Activated B cell treated with CpG ODN at 0.5 μM for 24 hours (primary cell): ENCODE measurements at regions not wholly inside any gene's neighbourhood (a gene's known extent, or its start where the extent isn't known, plus 50 kb on each side); places are given as distances from the start of the nearest gene placed in this dataset.

Experiments used
- ATAC-seq: fragments of 200-7000 bp; cut with Tn5 transposase; one replicate; pipeline ENCODE4 v1.10.0; 2021; ENCODE audit warnings: low read depth, mild to moderate bottlenecking, moderate library complexity
- CTCF ChIA-PET: fragments of 350-600 bp; sonication (Branson Sonifier 250); formaldehyde crosslinking; loops from one replicate; lab custom pipeline; 2021; ENCODE audit warnings: antibody characterized with exemption; lab: Charles Lee
- POLR2A ChIA-PET: fragments of 350-600 bp; sonication (Branson Sonifier 250); formaldehyde crosslinking; loops from one replicate; lab custom pipeline; 2021; ENCODE audit warnings: antibody characterized with exemption; lab: Charles Lee
- DNase-seq: peaks from one replicate; pipeline ENCODE4 v3.0.0; 2022
- H3K27ac Mint-ChIP-seq: one replicate; pipeline ENCODE4 v1.8.0; 2020; ENCODE audit warnings: mixed read lengths
- H3K27me3 Mint-ChIP-seq: one replicate; pipeline ENCODE4 v1.8.0; 2021; ENCODE audit warnings: mixed read lengths
- H3K36me3 Mint-ChIP-seq: one replicate; pipeline ENCODE4 v1.8.0; 2021; ENCODE audit warnings: low read depth, mixed read lengths
- H3K4me1 Mint-ChIP-seq: one replicate; pipeline ENCODE4 v1.8.0; 2021; ENCODE audit warnings: mixed read lengths
- H3K4me3 Mint-ChIP-seq: one replicate; pipeline ENCODE4 v1.8.0; 2020; ENCODE audit warnings: mild to moderate bottlenecking, mixed read lengths
- H3K9me3 Mint-ChIP-seq: one replicate; pipeline ENCODE4 v1.8.0; 2020; ENCODE audit warnings: mixed read lengths
- CTCF ChIP-seq: fragments of 200-600 bp; IDR thresholded peaks from one replicate; pipeline ENCODE4 v1.8.0; 2022; ENCODE audit warnings: antibody characterized with exemption, mild to moderate bottlenecking
- intact Hi-C: fragments of 100-400 bp; cut with micrococcal nuclease; formaldehyde crosslinking; loops from one replicate; pipeline ENCODE4 v1.15.1; 2024

DNA sequence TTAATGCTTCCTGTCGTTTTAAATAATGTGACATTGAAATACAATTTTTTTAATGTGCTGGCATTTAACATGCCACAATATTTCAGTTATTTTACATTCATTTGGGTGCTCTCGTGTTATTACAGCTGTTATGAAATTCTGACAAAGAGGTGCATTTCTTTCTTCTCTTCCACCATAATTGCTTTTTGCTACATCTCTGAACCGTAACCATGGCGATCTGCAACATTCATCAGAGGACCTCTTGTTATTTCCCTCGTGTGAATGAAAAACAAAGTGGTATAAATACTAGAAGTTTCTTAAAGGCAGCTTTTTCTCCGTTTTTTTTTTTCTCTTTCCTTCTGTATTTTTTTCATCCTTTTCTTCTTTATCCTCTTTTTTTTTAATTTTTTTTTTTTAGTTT, 316.4 kb downstream of the MCTP2 start:
- DNase-seq (no peak), ATAC-seq (no peak)
- no peak for TF ChIP-seq CTCF
- Mint-ChIP-seq H3K4me1 (no peaks in the 10 kb centered on the region), H3K36me3 (no peaks in the 10 kb centered on the region), H3K9me3 (no peaks in the 10 kb centered on the region), H3K27me3 (no peaks in the 10 kb centered on the region), H3K27ac (no peak overlapping the region), H3K4me3 (no peak overlapping the region)
- POLR2A ChIA-PET = no interaction called here
- CTCF ChIA-PET = no interaction called here
- intact Hi-C loops = no loop called here

- no peak for TF ChIP-seq CTCF
- Mint-ChIP-seq H3K4me1 (no peaks in the 10 kb centered on the region), H3K4me3 (no peak overlapping the region), H3K27ac (no peak overlapping the region), H3K9me3 (no peaks in the 10 kb centered on the region), H3K27me3 (peaks cover 2% of the 10 kb centered on the region), H3K36me3 (no peaks in the 10 kb centered on the region)
- intact Hi-C loops = no loop called here
- DNase-seq = no peak
- ChIA-PET CTCF (no interaction called here), POLR2A (no interaction called here)
- ATAC-seq = no peak
These were observed 324.6 kb downstream of the MCTP2 start for GRCh38 chr15:94555841-94556519.

DNA sequence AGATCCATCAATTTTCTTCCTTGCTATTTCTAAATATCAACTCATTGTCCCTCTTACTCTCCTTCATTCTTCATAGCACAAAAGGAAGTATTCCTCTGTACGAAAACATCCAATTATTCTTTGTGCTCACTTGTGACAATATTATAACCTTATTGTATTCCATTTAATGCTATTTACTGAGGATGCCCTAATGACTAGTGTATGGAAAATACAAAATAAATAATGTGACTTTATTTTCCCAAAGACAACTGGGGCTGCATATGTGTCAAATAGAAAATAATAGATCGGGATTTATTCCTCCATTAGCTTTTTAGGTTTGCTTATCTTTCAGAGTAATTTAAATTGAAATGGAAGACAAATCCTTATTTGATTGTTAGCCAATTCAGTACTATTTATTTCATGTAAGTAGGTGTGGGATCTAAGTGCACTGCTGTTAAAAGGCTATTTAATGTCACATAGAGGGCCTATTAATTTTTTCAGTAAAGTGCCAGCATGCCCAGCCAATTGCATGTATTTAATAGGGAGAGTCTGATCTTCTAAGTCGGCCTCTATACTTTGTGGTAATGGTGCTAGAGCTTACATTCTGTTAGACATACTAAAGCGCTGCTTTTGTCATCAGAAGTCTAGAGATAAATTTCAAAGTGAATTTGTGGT, 329.8 kb downstream of the MCTP2 start:
- no peak for ATAC-seq
- CTCF ChIA-PET = no interaction called here
- TF ChIP-seq CTCF = no peak
- Mint-ChIP-seq H3K4me1 (no peaks in the 10 kb centered on the region), H3K36me3 (no peaks in the 10 kb centered on the region), H3K27ac (no peak overlapping the region), H3K4me3 (no peak overlapping the region), H3K9me3 (peaks cover 7% of the 10 kb centered on the region), H3K27me3 (peaks cover 2% of the 10 kb centered on the region)
- POLR2A ChIA-PET = no interaction called here
- intact Hi-C loops = no loop called here
- DNase-seq = no peak

DNA sequence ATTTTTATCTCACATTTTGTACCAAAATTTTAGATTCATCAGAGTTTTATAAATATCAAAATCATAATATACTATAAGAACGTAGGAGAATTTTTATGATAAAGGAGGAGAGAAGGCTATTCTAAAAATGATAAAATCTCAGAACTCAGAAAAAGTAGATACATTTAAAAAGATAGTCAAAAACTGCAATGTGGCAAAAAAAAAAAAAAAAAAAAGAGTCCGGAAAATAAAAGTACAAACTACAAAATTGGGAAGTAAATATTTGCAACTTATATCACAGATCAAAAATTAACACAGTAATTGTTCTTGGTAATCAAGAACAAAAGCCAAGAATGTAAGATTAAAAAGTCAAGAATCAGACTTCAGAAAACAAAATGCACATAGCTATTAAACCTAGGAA, 332.1 kb downstream of the MCTP2 start:
- CTCF ChIA-PET = no interaction called here
- Mint-ChIP-seq H3K27ac (no peak overlapping the region), H3K27me3 (peaks cover 2% of the 10 kb centered on the region), H3K4me1 (no peaks in the 10 kb centered on the region), H3K36me3 (no peaks in the 10 kb centered on the region), H3K9me3 (peaks cover 7% of the 10 kb centered on the region), H3K4me3 (no peak overlapping the region)
- DNase-seq = no peak
- ATAC-seq = no peak
- POLR2A ChIA-PET = no interaction called here
- no peak for TF ChIP-seq CTCF
- intact Hi-C loops = no loop called here

DNA sequence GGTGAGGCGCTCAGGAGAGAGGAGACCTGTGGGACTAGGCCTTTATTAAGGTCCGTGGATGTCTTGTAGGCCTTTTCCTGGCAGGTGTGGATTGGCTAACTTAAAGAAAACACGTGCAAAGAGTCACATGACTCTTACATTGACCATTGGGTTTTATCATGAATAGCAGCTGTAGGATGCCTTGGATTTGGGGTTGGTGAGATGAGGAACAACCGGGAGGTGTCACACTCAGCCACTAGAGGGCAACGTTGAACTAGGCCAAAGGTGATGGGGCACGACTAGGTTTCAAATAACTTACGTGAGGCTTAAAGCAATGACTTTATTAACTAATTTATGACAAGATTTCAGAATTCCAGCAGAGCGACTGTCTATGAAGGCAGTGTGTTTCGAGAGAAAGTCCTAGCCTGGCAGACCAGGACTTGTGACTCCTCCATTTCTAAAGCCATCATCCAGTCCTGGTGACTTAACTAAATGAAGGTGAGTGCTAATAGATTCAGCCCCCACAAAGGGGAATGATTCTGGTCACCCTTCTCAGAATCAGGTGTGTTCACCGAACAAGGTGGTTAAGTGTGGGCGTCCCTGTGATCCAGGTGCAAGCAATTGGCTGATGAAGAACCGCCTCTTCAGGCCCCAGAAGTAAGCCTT, 345.6 kb downstream of the MCTP2 start:
- H3K4me3 Mint-ChIP-seq = no peak overlapping the region
- ATAC-seq = no peak

More for the DNA sequence above, 345.6 kb downstream of the MCTP2 start:
- ChIA-PET CTCF (no interaction called here), POLR2A (no interaction called here)
- Mint-ChIP-seq H3K27ac (no peak overlapping the region), H3K4me1 (no peaks in the 10 kb centered on the region), H3K27me3 (peaks cover 37% of the 10 kb centered on the region), H3K36me3 (no peaks in the 10 kb centered on the region), H3K9me3 (no peaks in the 10 kb centered on the region)
- intact Hi-C loops = loop anchor here (2.0 kb wide), 1 partner anchor 412 kb away; no protein-coding TSS in a partner anchor
- DNase-seq = no peak
- no peak for TF ChIP-seq CTCF
